Tibial artery (tissue), 4 donors: ENCODE measurements at regions not wholly inside any gene's neighbourhood (a gene's known extent, or its start where the extent isn't known, plus 50 kb on each side); places are given as distances from the start of the nearest gene placed in this dataset.
A peak's percentile ranks its signal among the peaks of the same experiment; 100 is the strongest.
"Not testable (repeated sequence)": the region's sequence is repeated elsewhere in the genome, so short reads cannot be mapped to it uniquely, and the experiment has no call there.

Experiments used
- DNase-seq, 2 donors: peaks; one replicate each; pipeline ENCODE4 v3.0.0-alpha.2; 2019
- H3K27ac ChIP-seq, 2 donors: fragments of 200-600 bp; sonication (generic) in 1 of 2; 1 replicate in 1 of 2; 2 replicates in 1 of 2; pipeline ENCODE4 v1.5.1; 2018 to 2019; ENCODE audit warnings: mild to moderate bottlenecking in 1 of 2
- H3K27me3 ChIP-seq, 2 donors: fragments of 200-600 bp; sonication (generic) in 1 of 2; one replicate each; pipeline versions ENCODE4 v1.5.1 to v1.6.0; 2016 to 2019
- H3K36me3 ChIP-seq, 3 donors: fragments of 200-600 bp; sonication (generic) in 2 of 3; one replicate each; pipeline ENCODE4 v1.5.1; 2016 to 2019; ENCODE audit warnings: mild to moderate bottlenecking in 2 of 3
- H3K4me1 ChIP-seq, 4 donors: fragments of 200-600 bp; sonication (generic) in 2 of 4; 1 replicate in 3 of 4; 2 replicates in 1 of 4; pipeline ENCODE4 v1.5.1; 2016 to 2019
- H3K4me3 ChIP-seq, 2 donors: fragments of 200-600 bp; sonication (generic) in 1 of 2; 1 replicate in 1 of 2; 2 replicates in 1 of 2; pipeline ENCODE4 v1.5.1; 2018 to 2019; ENCODE audit warnings: mild to moderate bottlenecking in 2 of 2
- H3K9me3 ChIP-seq, 3 donors: fragments of 200-600 bp; sonication (generic) in 1 of 3; one replicate each; pipeline ENCODE4 v1.5.1; 2016 to 2019
- CTCF ChIP-seq, 2 experiments: fragments of 200-600 bp in 1 of 2; fragments of 450-650 bp in 1 of 2; IDR thresholded peaks; one replicate each; pipeline ENCODE4 v1.5.1; 2017 to 2019; ENCODE audit warnings: antibody characterized with exemption in 2 of 2, mild to moderate bottlenecking in 1 of 2, moderate library complexity in 1 of 2
- intact Hi-C: fragments of 100-400 bp; cut with DNase I; formaldehyde crosslinking; loops from one replicate; pipeline ENCODE4 v1.15.0; 2023; ENCODE audit warnings: low total_unique reads

- H3K27me3 ChIP-seq, H3K9me3 ChIP-seq, H3K36me3 ChIP-seq, H3K27ac ChIP-seq, H3K4me1 ChIP-seq, intact Hi-C loops, H3K4me3 ChIP-seq, DNase-seq: not testable (repeated sequence)
These were observed 190.8 kb downstream of the SPIN4 start for GRCh38 chrX:63160340-63160739.

- H3K27me3 ChIP-seq, H3K9me3 ChIP-seq, H3K36me3 ChIP-seq, H3K4me1 ChIP-seq, intact Hi-C loops, H3K27ac ChIP-seq, H3K4me3 ChIP-seq, DNase-seq: not testable (repeated sequence)
These were observed 205.6 kb downstream of the SPIN4 start for GRCh38 chrX:63145526-63145925.

GRCh38 chrX:63142588-63142987, 208.5 kb downstream of the SPIN4 start:
- H3K27ac ChIP-seq, H3K4me3 ChIP-seq, H3K27me3 ChIP-seq, H3K36me3 ChIP-seq, H3K9me3 ChIP-seq, H3K4me1 ChIP-seq, intact Hi-C loops, DNase-seq: not testable (repeated sequence)

GRCh38 chrX:63135859-63136258, 215.3 kb downstream of the SPIN4 start:
- intact Hi-C loops, H3K4me3 ChIP-seq, DNase-seq, H3K27ac ChIP-seq, H3K27me3 ChIP-seq, H3K4me1 ChIP-seq, H3K36me3 ChIP-seq, H3K9me3 ChIP-seq: not testable (repeated sequence)

GRCh38 chrX:63128509-63128908, 222.6 kb downstream of the SPIN4 start:
- intact Hi-C loops: no loop called here

GRCh38 chrX:63115196-63115595, 235.9 kb downstream of the SPIN4 start:
- DNase-seq: no peak
- Histone ChIP-seq H3K27me3 (no peaks in the 10 kb centered on the region), H3K4me1 (no peaks in the 10 kb centered on the region), H3K4me3 (no peak overlapping the region), H3K9me3 (no peaks in the 10 kb centered on the region), H3K27ac (no peak overlapping the region), H3K36me3 (no peaks in the 10 kb centered on the region)
- no peak for TF ChIP-seq CTCF (IDR thresholded peaks at IDR 0.05)
- intact Hi-C loops: no loop called here

More at GRCh38 chrX:63128509-63128908, 222.6 kb downstream of the SPIN4 start:
- Histone ChIP-seq H3K4me3 (no peak overlapping the region), H3K27ac (no peak overlapping the region), H3K4me1 (no peaks in the 10 kb centered on the region), H3K36me3 (no peaks in the 10 kb centered on the region), H3K9me3 (peaks cover 0 to 2% (median 0%) of the 10 kb centered on the region in 3 donors), H3K27me3 (no peaks in the 10 kb centered on the region)
- no peak for DNase-seq
- peak; percentile 28 to 39 for TF ChIP-seq CTCF (IDR thresholded peaks at IDR 0.05)

- peaks cover 0 to 10% (median 6%) of the 10 kb centered on the region in 3 donors for H3K9me3 ChIP-seq
These were observed 249.1 kb downstream of the SPIN4 start for GRCh38 chrX:63101879-63102620.

More at GRCh38 chrX:63101879-63102620, 249.1 kb downstream of the SPIN4 start:
- Histone ChIP-seq H3K4me3 (no peak overlapping the region), H3K4me1 (no peaks in the 10 kb centered on the region), H3K27ac (no peak overlapping the region), H3K27me3 (no peaks in the 10 kb centered on the region), H3K36me3 (no peaks in the 10 kb centered on the region)
- intact Hi-C loops: no loop called here
- TF ChIP-seq CTCF (IDR thresholded peaks at IDR 0.05): no peak
- no peak for DNase-seq
